GM19351 (cell line): ENCODE measurements at regions not wholly inside any gene's neighbourhood (a gene's known extent, or its start where the extent isn't known, plus 50 kb on each side); places are given as distances from the start of the nearest gene placed in this dataset.
"Not testable (repeated sequence)": the region's sequence is repeated elsewhere in the genome, so short reads cannot be mapped to it uniquely, and the experiment has no call there.

Source experiments
- ATAC-seq: cut with Tn5 transposase; IDR thresholded peaks from one replicate; pipeline ENCODE4 v1.9.1; 2021; ENCODE audit warnings: mild to moderate bottlenecking, moderate library complexity; ENCODE audit not compliant: unreplicated experiment

GRCh38 chr6:4341078-4341797 lies 205.9 kb upstream of the ECI2 start:
- ATAC-seq = no peak

GRCh38 chr6:4340544-4340943 lies 205.2 kb upstream of the ECI2 start:
- no peak for ATAC-seq

GRCh38 chr6:4338884-4339283 lies 203.5 kb upstream of the ECI2 start:
- ATAC-seq = no peak

GRCh38 chr6:4336778-4337442 lies 201.5 kb upstream of the ECI2 start:
- ATAC-seq = no peak

GRCh38 chr6:4336084-4336483 lies 200.7 kb upstream of the ECI2 start:
- no peak for ATAC-seq

GRCh38 chr6:4334158-4334740 lies 198.9 kb upstream of the ECI2 start:
- not testable (repeated sequence) for ATAC-seq

- no peak for ATAC-seq
These were observed 192.5 kb upstream of the ECI2 start for GRCh38 chr6:4327841-4328240.

GRCh38 chr6:4324746-4325145 lies 189.4 kb upstream of the ECI2 start:
- ATAC-seq = no peak

GRCh38 chr6:4323322-4323721 lies 187.9 kb upstream of the ECI2 start:
- ATAC-seq = no peak

GRCh38 chr6:4322846-4323309 lies 187.5 kb upstream of the ECI2 start:
- ATAC-seq = no peak

GRCh38 chr6:4322134-4322845 lies 186.9 kb upstream of the ECI2 start:
- no peak for ATAC-seq

GRCh38 chr6:4320860-4321259 lies 185.5 kb upstream of the ECI2 start:
- no peak for ATAC-seq

GRCh38 chr6:4319981-4320683 lies 184.8 kb upstream of the ECI2 start:
- no peak for ATAC-seq

- ATAC-seq = no peak
These were observed 182.9 kb upstream of the ECI2 start for GRCh38 chr6:4318321-4318720.

- no peak for ATAC-seq
These were observed 181.6 kb upstream of the ECI2 start for GRCh38 chr6:4316867-4317400.

GRCh38 chr6:4314201-4314707 lies 178.9 kb upstream of the ECI2 start:
- ATAC-seq = no peak

- no peak for ATAC-seq
These were observed 177.8 kb upstream of the ECI2 start for GRCh38 chr6:4313044-4313686.

- no peak for ATAC-seq
These were observed 176.8 kb upstream of the ECI2 start for GRCh38 chr6:4311976-4312860.

- ATAC-seq = no peak
These were observed 174.2 kb upstream of the ECI2 start for GRCh38 chr6:4309540-4309939.
